GM13976 (cell line): ENCODE measurements at regions not wholly inside any gene's neighbourhood (a gene's known extent, or its start where the extent isn't known, plus 50 kb on each side); places are given as distances from the start of the nearest gene placed in this dataset.
"Not testable (repeated sequence)": the region's sequence is repeated elsewhere in the genome, so short reads cannot be mapped to it uniquely, and the experiment has no call there.

ENCODE experiments used
- DNase-seq: peaks from one replicate; pipeline ENCODE4 v3.0.0; 2012; ENCODE audit warnings: low spot score
- CTCF ChIP-seq: IDR thresholded peaks from 2 replicates; pipeline ENCODE4 v1.5.1; 2012; ENCODE audit warnings: borderline replicate concordance, mild to moderate bottlenecking; ENCODE audit not compliant: insufficient read depth; ENCODE audit errors: extremely low read depth, missing control alignments, control extremely low read depth
- in situ Hi-C: fragments of 300-500 bp; cut with MboI; formaldehyde crosslinking; loops from one replicate; pipeline ENCODE4 v1.12.0; 2022; ENCODE audit warnings: low sequenced_read_pairs, mixed read lengths, inconsistent platforms; ENCODE audit not compliant: unreplicated experiment

DNA sequence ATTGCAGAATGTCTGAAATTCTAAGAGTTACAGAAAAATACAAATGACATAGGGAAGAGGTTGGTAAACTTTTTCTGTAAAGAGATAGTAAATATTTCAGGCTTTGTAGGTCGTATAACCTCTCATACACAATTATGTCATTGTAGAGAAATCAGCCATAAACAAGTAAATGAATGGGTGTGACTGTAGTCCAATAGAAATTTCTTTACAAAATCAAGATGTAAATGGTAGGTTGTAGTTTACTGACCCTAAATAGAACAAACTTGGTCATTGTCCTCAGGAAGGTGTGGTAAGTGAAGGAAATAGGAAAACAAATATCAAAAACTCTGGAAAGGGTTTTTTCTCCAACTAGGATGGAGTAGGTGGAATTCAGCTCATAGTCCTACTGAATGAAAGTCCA, 415.5 kb upstream of the SPHKAP start:
- no peak for TF ChIP-seq CTCF
- in situ Hi-C loops: no loop called here
- DNase-seq: no peak

- TF ChIP-seq CTCF: no peak
- no peak for DNase-seq
- in situ Hi-C loops: no loop called here
Observed at GRCh38 chr2:228594012-228594411, 412.5 kb upstream of the SPHKAP start.

GRCh38 chr2:228592925-228593324, 411.4 kb upstream of the SPHKAP start:
- in situ Hi-C loops: no loop called here
- no peak for DNase-seq
- TF ChIP-seq CTCF: no peak

DNA sequence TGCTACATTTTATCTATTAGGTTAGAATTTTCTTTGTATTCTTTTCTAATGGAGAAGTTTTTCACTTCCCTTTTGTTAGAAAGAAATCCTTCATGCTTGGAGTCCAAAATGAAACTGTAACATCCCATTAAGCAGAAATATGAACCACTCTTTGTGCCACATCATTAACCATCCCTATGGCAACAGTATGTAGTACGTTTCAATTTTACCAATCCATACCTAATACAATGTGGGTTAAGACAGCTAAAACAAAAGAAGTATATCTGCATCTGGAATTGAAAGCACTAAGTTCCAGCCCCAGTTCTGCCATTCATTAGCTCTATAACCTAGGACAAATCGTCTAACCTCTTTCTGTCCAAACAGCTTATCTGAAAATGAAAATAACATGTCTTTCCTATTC, 409.2 kb upstream of the SPHKAP start:
- no peak for TF ChIP-seq CTCF
- in situ Hi-C loops: no loop called here
- DNase-seq: peak; percentile 37

- in situ Hi-C loops: no loop called here
- DNase-seq: no peak
- no peak for TF ChIP-seq CTCF
Observed at GRCh38 chr2:228589115-228589514, 407.6 kb upstream of the SPHKAP start.

DNA sequence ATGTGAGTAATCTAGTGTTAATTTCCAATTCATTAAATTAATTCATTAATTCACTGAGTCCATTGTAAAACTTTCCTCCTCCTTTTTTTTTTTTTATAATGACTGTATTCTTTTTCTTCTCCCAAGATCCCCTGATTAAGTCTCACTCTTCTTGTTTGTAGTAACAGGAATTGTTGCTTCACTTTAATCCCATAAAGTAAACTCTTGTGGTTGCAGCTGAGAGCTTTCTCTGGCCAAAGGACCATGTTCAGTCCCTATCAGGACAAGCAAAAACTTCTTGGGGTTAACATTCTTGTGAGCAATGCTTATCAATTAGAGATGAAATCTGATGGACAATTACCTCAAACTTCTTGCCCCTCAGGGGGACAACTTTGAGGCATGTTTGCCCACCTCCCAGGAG, 400.2 kb upstream of the SPHKAP start:
- no peak for TF ChIP-seq CTCF
- no peak for DNase-seq
- in situ Hi-C loops: no loop called here

DNA sequence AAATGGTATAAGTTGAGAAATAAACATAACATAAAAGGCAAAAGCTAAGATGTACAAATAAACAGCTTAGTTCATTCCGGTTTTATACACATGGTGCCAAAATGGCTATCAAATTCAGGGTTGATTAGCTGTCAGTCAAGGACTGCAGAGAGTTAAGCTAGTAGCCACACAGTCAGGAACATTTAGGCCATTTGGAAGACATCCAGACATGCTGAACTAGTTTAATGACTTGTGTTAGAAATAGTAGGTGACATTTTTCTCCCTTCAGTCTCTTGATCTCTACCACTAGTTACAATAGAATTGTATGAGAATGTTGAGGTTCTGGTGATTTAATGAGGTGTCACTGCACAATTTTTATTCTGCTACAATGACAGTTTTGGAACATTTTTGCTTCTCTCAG, 394.4 kb upstream of the SPHKAP start:
- in situ Hi-C loops: no loop called here
- TF ChIP-seq CTCF: no peak

GRCh38 chr2:228568275-228568674, 386.8 kb upstream of the SPHKAP start:
- DNase-seq, in situ Hi-C loops: not testable (repeated sequence)

More for the DNA sequence above, 394.4 kb upstream of the SPHKAP start:
- no peak for DNase-seq
